Sigmoid colon (tissue), 4 donors: ENCODE measurements at regions not wholly inside any gene's neighbourhood (a gene's known extent, or its start where the extent isn't known, plus 50 kb on each side); places are given as distances from the start of the nearest gene placed in this dataset.

Experiments used
- EP300 ChIP-seq, 4 donors: sonication (generic); formaldehyde crosslinking; IDR thresholded peaks; one replicate each; pipeline ENCODE4 v1.6.1; 2017; ENCODE audit warnings: antibody characterized with exemption in 4 of 4
- TF ChIP-seq, protein P1 (sequence below), 4 experiments: fragments of 450-650 bp in 3 of 4; fragments of 200-600 bp in 1 of 4; IDR thresholded peaks; one replicate each; pipeline ENCODE4 v1.5.1; 2016 to 2019; ENCODE audit warnings: antibody characterized with exemption in 4 of 4, mild to moderate bottlenecking in 3 of 4, moderate library complexity in 2 of 4

DNA sequence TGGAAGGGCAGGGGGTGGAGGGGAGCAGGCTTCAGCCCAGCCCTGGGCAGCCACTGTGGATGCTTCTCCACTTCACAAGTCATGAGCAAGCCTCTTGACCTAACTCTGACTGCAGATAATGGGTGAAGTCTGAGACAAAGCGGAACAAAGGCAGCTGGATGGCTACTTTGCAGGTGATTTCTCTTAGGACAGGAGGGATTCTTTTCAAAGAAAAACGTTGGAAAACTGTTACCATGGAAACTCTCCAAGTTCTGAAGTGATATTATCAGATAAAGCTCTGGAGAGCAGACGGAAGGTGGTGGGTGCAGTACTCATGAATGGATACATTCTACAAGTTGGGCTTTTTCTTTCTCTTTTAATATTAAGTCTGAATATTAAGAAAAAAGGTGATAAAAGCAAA lies 254.2 kb upstream of the SLCO3A1 start:
- TF ChIP-seq, protein P1, sequence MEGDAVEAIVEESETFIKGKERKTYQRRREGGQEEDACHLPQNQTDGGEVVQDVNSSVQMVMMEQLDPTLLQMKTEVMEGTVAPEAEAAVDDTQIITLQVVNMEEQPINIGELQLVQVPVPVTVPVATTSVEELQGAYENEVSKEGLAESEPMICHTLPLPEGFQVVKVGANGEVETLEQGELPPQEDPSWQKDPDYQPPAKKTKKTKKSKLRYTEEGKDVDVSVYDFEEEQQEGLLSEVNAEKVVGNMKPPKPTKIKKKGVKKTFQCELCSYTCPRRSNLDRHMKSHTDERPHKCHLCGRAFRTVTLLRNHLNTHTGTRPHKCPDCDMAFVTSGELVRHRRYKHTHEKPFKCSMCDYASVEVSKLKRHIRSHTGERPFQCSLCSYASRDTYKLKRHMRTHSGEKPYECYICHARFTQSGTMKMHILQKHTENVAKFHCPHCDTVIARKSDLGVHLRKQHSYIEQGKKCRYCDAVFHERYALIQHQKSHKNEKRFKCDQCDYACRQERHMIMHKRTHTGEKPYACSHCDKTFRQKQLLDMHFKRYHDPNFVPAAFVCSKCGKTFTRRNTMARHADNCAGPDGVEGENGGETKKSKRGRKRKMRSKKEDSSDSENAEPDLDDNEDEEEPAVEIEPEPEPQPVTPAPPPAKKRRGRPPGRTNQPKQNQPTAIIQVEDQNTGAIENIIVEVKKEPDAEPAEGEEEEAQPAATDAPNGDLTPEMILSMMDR (IDR thresholded peaks at IDR 0.05): no peak
- no peak for TF ChIP-seq EP300 (IDR thresholded peaks at IDR 0.05)
